ENCODE measurements at regions not wholly inside any gene's neighbourhood (a gene's known extent, or its start where the extent isn't known, plus 50 kb on each side); places are given as distances from the start of the nearest gene placed in this dataset.

DNA sequence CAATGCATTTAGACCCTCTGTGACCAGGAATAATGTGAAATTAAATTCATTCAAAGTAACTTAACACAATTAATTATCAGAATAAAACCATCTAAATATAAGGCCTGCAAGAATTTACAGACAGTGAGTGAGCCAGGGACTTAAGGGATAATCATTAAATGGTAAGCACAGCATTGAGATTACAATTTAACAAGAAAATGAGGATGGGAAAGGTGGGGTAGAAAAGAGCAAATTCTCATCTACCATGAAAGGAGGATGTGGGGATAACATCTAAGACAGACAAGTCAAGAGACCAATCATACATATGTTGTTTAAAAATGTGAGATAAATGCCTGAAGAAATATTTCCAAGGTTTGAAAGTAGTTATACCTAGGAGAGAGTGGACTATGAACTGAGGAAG, 259.3 kb upstream of the NT5C1B start:
- Histone ChIP-seq H2AFZ (ENCODE audit: low read length) (no peak overlapping the region), H3F3A (ENCODE audit: low read depth) (no peaks in the 10 kb centered on the region), H3K4me1 (ENCODE audit: insufficient read depth, low read length, poor library complexity, severe bottlenecking) (no peaks in the 10 kb centered on the region), H3K27me3 (ENCODE audit: insufficient read depth, low read length, poor library complexity, severe bottlenecking) (no peaks in the 10 kb centered on the region), H3K36me3 (ENCODE audit: insufficient read depth, low read length) (no peaks in the 10 kb centered on the region), H3K4me3 (ENCODE audit: low read length, poor library complexity, severe bottlenecking) (no peak overlapping the region), H4K20me1 (ENCODE audit: insufficient read depth, low read length, poor library complexity, severe bottlenecking) (no peaks in the 10 kb centered on the region), H3K4me2 (ENCODE audit: low read depth, low read length, poor library complexity, severe bottlenecking) (no peak overlapping the region), H3K9me2 (replicated peaks; ENCODE audit: low read depth, low read length) (no peaks in the 10 kb centered on the region), H3K79me2 (ENCODE audit: insufficient read depth, low read length) (no peaks in the 10 kb centered on the region), H3K9ac (ENCODE audit: low read depth, low read length, poor library complexity, severe bottlenecking) (no peak overlapping the region), H3K9me3 (ENCODE audit: insufficient read depth, low read depth, low read length) (no peaks in the 10 kb centered on the region)
- TF ChIP-seq EZH2phosphoT487 (IDR thresholded peaks at IDR 0.05; ENCODE audit: borderline replicate concordance), result no peak
- TF ChIP-seq, protein P1, sequence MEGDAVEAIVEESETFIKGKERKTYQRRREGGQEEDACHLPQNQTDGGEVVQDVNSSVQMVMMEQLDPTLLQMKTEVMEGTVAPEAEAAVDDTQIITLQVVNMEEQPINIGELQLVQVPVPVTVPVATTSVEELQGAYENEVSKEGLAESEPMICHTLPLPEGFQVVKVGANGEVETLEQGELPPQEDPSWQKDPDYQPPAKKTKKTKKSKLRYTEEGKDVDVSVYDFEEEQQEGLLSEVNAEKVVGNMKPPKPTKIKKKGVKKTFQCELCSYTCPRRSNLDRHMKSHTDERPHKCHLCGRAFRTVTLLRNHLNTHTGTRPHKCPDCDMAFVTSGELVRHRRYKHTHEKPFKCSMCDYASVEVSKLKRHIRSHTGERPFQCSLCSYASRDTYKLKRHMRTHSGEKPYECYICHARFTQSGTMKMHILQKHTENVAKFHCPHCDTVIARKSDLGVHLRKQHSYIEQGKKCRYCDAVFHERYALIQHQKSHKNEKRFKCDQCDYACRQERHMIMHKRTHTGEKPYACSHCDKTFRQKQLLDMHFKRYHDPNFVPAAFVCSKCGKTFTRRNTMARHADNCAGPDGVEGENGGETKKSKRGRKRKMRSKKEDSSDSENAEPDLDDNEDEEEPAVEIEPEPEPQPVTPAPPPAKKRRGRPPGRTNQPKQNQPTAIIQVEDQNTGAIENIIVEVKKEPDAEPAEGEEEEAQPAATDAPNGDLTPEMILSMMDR (conservative IDR thresholded peaks at IDR 0.05; ENCODE audit: low read length), result no peak

DNA sequence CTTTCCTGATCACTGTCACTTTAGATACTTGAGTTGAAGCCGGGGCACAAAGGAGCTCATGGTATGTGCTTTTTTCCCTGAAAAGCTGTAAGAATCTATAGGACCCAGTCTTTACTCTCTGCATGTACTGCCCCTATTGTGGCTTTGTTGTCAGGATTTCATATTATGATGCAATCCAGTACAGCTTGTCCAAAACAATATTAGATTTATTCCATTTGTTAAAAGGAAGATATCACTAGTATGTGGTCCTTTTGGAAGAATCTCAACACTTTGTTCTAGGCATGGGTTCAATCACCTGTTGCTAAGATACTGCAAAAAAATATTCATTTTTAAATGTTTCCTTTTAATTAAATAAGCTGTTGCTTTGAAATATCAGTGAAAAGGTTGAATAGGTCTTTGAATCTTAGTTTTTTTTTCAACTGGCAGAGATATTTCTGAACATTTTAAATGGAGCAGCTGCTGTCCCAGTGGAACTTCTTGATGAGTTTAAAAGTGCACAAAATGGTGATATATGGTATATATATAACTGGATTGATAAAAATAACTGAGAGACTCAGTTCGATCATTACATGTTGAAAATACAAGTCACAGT, 256.6 kb upstream of the NT5C1B start:
- Histone ChIP-seq H3K27me3 (ENCODE audit: insufficient read depth, low read length, poor library complexity, severe bottlenecking) (no peaks in the 10 kb centered on the region), H3K9ac (ENCODE audit: low read depth, low read length, poor library complexity, severe bottlenecking) (no peak overlapping the region), H2AFZ (ENCODE audit: low read length) (no peak overlapping the region), H3K9me2 (replicated peaks; ENCODE audit: low read depth, low read length) (no peaks in the 10 kb centered on the region), H3K9me3 (ENCODE audit: insufficient read depth, low read depth, low read length) (no peaks in the 10 kb centered on the region), H3K79me2 (ENCODE audit: insufficient read depth, low read length) (no peaks in the 10 kb centered on the region), H4K20me1 (ENCODE audit: insufficient read depth, low read length, poor library complexity, severe bottlenecking) (no peaks in the 10 kb centered on the region), H3K4me2 (ENCODE audit: low read depth, low read length, poor library complexity, severe bottlenecking) (no peak overlapping the region), H3K4me1 (ENCODE audit: insufficient read depth, low read length, poor library complexity, severe bottlenecking) (no peaks in the 10 kb centered on the region), H3K36me3 (ENCODE audit: insufficient read depth, low read length) (no peaks in the 10 kb centered on the region), H3K4me3 (ENCODE audit: low read length, poor library complexity, severe bottlenecking) (no peak overlapping the region), H3F3A (ENCODE audit: low read depth) (no peaks in the 10 kb centered on the region)
- no peak for TF ChIP-seq EZH2phosphoT487 (IDR thresholded peaks at IDR 0.05; ENCODE audit: borderline replicate concordance)
- TF ChIP-seq, protein P1 (conservative IDR thresholded peaks at IDR 0.05; ENCODE audit: low read length), result no peak

DNA sequence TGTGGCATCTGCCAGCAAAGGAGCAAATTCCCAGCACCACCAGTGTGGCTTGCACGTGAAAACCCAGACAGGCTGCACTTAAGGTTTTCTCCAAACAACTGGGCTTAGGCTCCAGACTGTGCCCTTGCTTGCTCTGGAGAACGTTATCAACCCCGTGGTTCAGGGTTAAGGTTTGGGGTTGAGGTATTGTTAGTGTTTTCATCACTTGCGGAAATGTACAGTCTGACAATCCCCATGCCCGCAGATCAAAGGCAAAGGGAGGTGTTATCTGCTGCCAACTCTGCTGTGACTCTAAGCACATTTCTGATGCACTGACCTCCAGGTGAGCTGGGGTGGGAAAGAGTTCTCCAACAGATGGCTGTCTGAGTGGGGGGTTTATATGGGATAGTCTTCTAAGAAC, 253.5 kb upstream of the NT5C1B start:
- Histone ChIP-seq H2AFZ (ENCODE audit: low read length) (no peak overlapping the region), H3K4me3 (ENCODE audit: low read length, poor library complexity, severe bottlenecking) (no peak overlapping the region), H3K36me3 (ENCODE audit: insufficient read depth, low read length) (no peaks in the 10 kb centered on the region), H3K27me3 (ENCODE audit: insufficient read depth, low read length, poor library complexity, severe bottlenecking) (no peaks in the 10 kb centered on the region), H3F3A (ENCODE audit: low read depth) (no peaks in the 10 kb centered on the region), H3K4me2 (ENCODE audit: low read depth, low read length, poor library complexity, severe bottlenecking) (no peak overlapping the region), H3K4me1 (ENCODE audit: insufficient read depth, low read length, poor library complexity, severe bottlenecking) (no peaks in the 10 kb centered on the region), H3K79me2 (ENCODE audit: insufficient read depth, low read length) (no peaks in the 10 kb centered on the region), H4K20me1 (ENCODE audit: insufficient read depth, low read length, poor library complexity, severe bottlenecking) (no peaks in the 10 kb centered on the region), H3K9ac (ENCODE audit: low read depth, low read length, poor library complexity, severe bottlenecking) (no peak overlapping the region), H3K9me2 (replicated peaks; ENCODE audit: low read depth, low read length) (no peaks in the 10 kb centered on the region), H3K9me3 (ENCODE audit: insufficient read depth, low read depth, low read length) (no peaks in the 10 kb centered on the region)
- TF ChIP-seq, protein P1 (conservative IDR thresholded peaks at IDR 0.05; ENCODE audit: low read length), result no peak
- TF ChIP-seq EZH2phosphoT487 (IDR thresholded peaks at IDR 0.05; ENCODE audit: borderline replicate concordance), result no peak

All from Loucy (cell line).